BJ (cell line): ENCODE measurements at regions not wholly inside any gene's neighbourhood (a gene's known extent, or its start where the extent isn't known, plus 50 kb on each side); places are given as distances from the start of the nearest gene placed in this dataset.

ENCODE experiments used
- CTCF ChIA-PET: fragments of 350-600 bp; formaldehyde crosslinking; extraction: SDS; loops from one replicate; lab custom pipeline; 2021; ENCODE audit warnings: antibody characterized with exemption, inconsistent platforms; lab: Yijun Ruan, JAX
- POLR2A ChIA-PET: fragments of 300-600 bp; sonication (Branson Sonifier 250); formaldehyde crosslinking; extraction: SDS; loops from one replicate; lab custom pipeline; 2021; ENCODE audit warnings: antibody characterized with exemption; lab: Charles Lee
- DNase-seq: peaks from one replicate; pipeline ENCODE4 v3.0.0-alpha.2; 2011; ENCODE audit warnings: low read depth
- H3K27me3 ChIP-seq: 2 replicates; pipeline ENCODE4 v1.6.0; 2011; ENCODE audit warnings: low read length; ENCODE audit not compliant: control insufficient read depth, insufficient read depth
- H3K36me3 ChIP-seq: 2 replicates; pipeline ENCODE4 v1.5.1; 2011; ENCODE audit warnings: low read length; ENCODE audit not compliant: control insufficient read depth, insufficient read depth
- H3K4me3 ChIP-seq: 2 replicates; pipeline ENCODE4 v1.5.1; 2011; ENCODE audit warnings: low read depth, mild to moderate bottlenecking, control low read depth, low read length
- CTCF ChIP-seq: IDR thresholded peaks from 2 replicates; pipeline ENCODE4 v1.5.1; 2011; ENCODE audit warnings: low read depth, mild to moderate bottlenecking, control low read depth, inconsistent platforms, low read length, moderate library complexity; ENCODE audit not compliant: insufficient read depth

- CTCF ChIA-PET = no interaction called here
- DNase-seq = no peak
- H3K4me3 ChIP-seq = no peak overlapping the region
Measured at GRCh38 chr11:122353561-122353960, 237.5 kb upstream of the BLID start.

GRCh38 chr11:122348659-122349409 lies 232.8 kb upstream of the BLID start:
- Histone ChIP-seq H3K27me3 (peaks cover 2% of the 10 kb centered on the region; the same call in 1 of the 2 replicates), H3K4me3 (no peak overlapping the region), H3K36me3 (no peaks in the 10 kb centered on the region)
- no peak for TF ChIP-seq CTCF
- ChIA-PET POLR2A (no interaction called here), CTCF (interaction anchor here (0.6 kb wide), 1 partner anchor 96 kb away, joined by 3 read pairs; no protein-coding TSS in a partner anchor)
- no peak for DNase-seq

More at GRCh38 chr11:122353561-122353960, 237.5 kb upstream of the BLID start:
- no peak for TF ChIP-seq CTCF
- POLR2A ChIA-PET = no interaction called here
- no peaks in the 10 kb centered on the region for H3K36me3 ChIP-seq
- H3K27me3 ChIP-seq = peaks cover 2% of the 10 kb centered on the region; the same call in 1 of the 2 replicates

GRCh38 chr11:122346006-122346405 lies 230.0 kb upstream of the BLID start:
- Histone ChIP-seq H3K36me3 (no peaks in the 10 kb centered on the region), H3K4me3 (no peak overlapping the region), H3K27me3 (peaks cover 2% of the 10 kb centered on the region; the same call in 1 of the 2 replicates)
- DNase-seq = no peak
- CTCF ChIA-PET = interaction anchor here (1.1 kb wide), 1 partner anchor 15 kb away, joined by 3 read pairs; no protein-coding TSS in a partner anchor
- POLR2A ChIA-PET = no interaction called here
- TF ChIP-seq CTCF = no peak

GRCh38 chr11:122345586-122345985 lies 229.6 kb upstream of the BLID start:
- no peak for TF ChIP-seq CTCF
- H3K36me3 ChIP-seq = no peaks in the 10 kb centered on the region
- ChIA-PET POLR2A (no interaction called here), CTCF (interaction anchor here (1.1 kb wide), 1 partner anchor 16 kb away, joined by 3 read pairs; no protein-coding TSS in a partner anchor)
- H3K27me3 ChIP-seq = peaks cover 2% of the 10 kb centered on the region; the same call in 1 of the 2 replicates
- H3K4me3 ChIP-seq = no peak overlapping the region
- DNase-seq = no peak

- H3K36me3 ChIP-seq = no peaks in the 10 kb centered on the region
- H3K27me3 ChIP-seq = no peaks in the 10 kb centered on the region
- H3K4me3 ChIP-seq = no peak overlapping the region
- peak; percentile 89 for DNase-seq
- CTCF ChIA-PET = interaction anchor here (1.0 to 3.8 kb wide), 2 partner anchors 128 to 689 kb away, joined by 3 to 16 read pairs; no protein-coding TSS in a partner anchor
- POLR2A ChIA-PET = no interaction called here
- TF ChIP-seq CTCF = no peak
Measured at GRCh38 chr11:122344215-122344614, 228.2 kb upstream of the BLID start.
